HG02610 (cell line): ENCODE measurements at regions not wholly inside any gene's neighbourhood (a gene's known extent, or its start where the extent isn't known, plus 50 kb on each side); places are given as distances from the start of the nearest gene placed in this dataset.
"Not testable (repeated sequence)": the region's sequence is repeated elsewhere in the genome, so short reads cannot be mapped to it uniquely, and the experiment has no call there.

ENCODE experiments used
- ATAC-seq: cut with Tn5 transposase; IDR thresholded peaks from one replicate; pipeline ENCODE4 v1.9.1; 2021; ENCODE audit warnings: mild to moderate bottlenecking, moderate library complexity; ENCODE audit not compliant: unreplicated experiment

DNA sequence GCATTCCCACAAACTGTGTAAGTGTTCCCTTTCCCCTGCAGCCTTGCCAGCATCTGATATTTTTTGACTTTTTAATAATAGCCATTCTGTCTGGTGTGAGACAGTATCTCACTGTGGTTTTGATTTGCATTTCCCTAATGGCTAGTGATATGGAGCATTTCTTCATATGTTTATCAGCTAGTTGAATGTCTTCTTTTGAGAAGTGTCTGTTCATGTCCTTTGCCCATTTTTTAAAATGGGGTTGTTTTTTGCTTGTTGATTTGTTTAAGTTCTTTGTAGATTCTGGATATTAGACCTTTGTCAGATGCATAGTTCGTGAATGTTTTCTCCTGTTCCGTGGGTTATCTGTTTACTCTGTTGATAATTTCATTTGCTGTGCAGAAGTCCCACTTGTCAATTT is 492.8 kb downstream of the JRKL start:
- not testable (repeated sequence) for ATAC-seq

DNA sequence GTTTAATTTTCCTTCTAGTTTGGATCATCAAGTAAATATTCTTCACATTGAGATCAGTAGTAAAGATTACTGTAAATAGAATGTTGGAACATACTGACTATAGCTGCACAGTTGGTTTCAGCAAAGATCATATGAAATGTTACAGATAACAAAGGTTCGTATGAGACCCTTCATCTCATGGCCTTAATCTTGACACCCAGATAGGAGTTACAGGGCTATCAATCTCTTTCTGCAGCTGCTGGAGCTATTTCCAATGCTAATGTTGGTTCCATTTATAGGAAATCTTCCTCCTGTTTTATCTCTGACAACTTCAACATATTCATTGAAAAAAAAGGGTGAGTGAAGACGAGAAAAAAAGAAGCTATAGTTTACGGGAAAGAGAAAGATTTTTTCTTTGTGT is 495.6 kb downstream of the JRKL start:
- no peak for ATAC-seq

DNA sequence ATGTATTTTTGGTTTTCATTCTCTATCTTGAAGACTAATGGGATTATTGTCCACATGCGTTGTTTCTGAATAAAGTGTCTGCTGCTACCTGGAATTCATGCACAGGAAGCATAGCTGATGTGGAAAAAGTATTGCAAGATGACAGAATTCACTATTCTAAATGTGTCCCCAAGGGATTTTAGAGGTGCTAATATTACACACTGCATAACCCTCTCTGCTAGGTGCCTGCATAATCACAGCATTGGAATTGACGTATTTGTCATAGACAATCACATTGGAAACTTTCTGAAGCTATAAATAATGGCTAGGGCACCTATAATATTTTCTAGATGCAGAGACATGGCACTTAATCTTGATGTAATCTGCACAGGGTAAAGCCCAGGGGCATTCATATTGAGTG is 496.1 kb downstream of the JRKL start:
- no peak for ATAC-seq

DNA sequence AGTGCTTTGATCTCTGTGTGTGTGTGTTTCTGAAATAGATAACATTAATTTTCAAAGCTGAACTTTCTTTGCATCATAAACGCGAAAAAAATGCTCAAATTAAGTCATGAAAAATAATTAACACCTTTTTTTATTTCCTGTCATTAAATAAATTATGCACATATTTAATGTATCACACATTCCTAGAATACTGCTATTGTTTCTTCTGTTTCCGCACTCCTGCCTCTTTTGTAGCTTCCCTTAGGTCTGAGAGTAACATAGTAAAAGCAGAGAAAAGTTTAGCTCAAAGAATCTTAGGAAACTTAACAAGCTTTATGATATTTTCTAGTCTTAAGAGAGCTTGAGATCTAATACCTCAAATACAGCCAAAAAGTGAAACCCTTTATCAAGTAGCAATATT is 504.2 kb downstream of the JRKL start:
- ATAC-seq = no peak

DNA sequence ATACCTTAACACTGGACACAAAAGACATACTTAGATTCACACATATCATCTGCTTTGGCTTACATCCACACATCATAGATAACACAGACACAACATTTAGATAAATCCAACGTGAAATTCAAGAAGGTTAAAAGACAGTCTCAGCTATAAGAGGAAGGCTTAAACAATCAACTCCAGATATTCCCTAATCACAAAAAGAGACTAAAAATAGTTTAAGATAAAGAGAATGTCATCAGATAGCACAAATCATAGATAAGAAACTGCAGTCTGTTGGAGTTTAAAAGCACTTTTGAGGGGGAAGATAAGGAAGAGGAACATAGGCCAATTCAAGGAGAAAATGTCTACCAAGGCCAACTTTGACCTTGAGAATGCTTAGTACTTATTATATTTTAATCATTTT is 504.8 kb downstream of the JRKL start:
- no peak for ATAC-seq

DNA sequence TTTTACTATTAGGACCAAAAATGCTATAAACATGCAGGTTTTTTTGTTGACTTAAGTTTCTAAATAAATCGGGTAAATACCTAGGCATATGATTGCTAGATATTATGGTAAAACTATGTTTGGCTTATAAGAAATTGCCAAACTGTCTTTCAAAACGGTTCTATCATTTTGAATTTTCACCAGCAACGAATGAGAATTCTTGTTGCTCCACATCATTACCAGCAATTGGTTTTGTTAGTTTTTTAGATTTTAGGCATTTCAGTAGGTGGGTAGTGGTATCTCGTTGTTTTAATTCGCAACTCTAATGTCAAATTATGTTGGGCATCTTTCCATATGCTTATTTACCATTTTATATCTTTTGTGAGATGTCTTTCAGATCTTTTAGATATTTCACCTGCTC is 510.2 kb downstream of the JRKL start:
- ATAC-seq = no peak

DNA sequence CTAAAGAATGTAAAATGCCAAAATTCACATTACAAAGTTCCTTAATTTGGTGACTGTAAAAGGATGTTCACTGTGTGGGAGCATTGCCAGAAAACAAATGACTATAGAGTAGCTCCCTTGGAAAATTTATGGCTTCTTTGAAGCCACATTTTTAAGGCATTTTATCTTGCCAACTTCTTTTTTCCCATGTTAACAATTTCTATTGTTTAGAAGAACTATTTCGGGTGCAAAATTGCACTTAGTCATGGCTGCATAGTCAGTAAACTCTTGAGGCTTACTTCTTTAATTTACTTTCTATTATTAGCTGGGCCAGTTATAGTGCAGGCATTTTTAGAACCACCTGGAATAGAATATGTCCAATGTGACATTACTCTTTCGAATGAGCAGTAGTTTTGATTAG is 515.3 kb downstream of the JRKL start:
- no peak for ATAC-seq

DNA sequence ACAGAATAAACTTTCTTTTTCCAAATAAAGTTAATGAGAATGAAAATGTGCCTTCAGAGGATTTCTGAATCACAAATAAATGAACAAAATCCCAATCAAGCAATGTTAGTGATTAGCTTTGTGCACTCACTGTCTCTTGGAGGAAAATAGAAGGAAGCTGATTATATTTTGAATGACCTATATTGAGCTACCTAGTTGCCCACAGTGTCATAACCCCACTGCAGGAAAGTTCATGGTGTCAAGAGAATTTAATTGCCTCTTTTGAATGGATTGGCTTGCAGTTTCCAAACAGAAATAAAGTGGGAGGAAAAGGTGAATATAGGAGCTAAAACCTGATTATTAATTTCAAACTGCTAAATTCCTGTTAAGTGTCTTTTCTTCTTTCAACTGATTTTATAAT is 515.9 kb downstream of the JRKL start:
- ATAC-seq = no peak

DNA sequence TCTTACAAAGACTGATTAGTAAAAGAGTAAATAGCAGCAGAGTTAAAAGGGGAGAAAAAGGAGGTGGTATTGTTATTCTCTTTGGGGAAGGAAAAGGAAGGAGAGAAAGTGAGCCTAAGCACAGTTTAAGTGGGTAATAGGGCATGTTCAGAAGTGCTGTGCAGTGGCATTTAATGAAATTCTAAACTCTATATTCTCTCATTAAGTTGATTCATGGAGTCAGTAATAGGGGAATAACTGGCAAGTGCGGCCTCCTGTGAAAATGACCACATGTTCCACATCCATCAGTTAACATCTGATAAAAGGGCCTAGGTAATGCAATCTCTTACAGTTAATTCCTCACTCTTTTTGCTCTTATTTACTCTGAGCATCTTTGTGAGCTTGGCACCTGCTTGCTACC is 516.7 kb downstream of the JRKL start:
- no peak for ATAC-seq

DNA sequence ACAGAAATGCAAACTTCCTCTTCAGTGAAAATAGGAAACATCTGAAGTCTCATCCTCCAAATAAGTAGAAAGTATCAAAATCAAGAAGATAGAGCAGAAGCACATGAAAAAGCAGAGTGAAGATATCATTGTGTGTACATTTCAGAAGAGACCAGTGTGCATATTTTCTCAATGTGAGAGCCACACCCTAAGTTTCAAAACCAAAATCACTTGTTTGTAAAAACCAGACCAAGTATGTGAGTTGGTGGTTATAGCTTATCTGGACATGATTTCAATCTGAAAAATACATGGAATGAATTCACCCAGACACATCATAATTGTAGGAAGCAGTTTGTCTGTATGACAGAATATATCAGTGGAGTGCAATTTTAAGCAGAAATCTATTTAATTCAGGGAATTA is 536.0 kb downstream of the JRKL start:
- ATAC-seq = no peak

DNA sequence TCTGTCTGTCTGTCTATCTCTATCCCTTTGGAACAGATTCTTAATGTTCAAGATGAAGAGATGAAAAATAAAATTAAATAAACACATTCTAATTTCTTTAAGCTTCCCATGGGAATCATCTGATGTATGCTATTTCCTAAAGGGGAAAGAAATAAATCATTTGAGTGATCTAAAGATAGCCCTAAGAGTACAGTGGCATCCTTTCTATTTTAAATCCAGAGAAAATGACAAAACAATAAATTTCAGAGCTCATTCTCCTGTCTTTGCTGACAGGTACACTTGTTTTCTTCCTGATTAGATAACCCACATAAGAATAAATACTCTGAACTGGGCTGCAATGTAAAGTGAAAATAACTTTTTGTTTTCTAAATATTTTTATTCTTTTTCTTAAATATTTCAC is 550.4 kb downstream of the JRKL start:
- ATAC-seq = no peak

DNA sequence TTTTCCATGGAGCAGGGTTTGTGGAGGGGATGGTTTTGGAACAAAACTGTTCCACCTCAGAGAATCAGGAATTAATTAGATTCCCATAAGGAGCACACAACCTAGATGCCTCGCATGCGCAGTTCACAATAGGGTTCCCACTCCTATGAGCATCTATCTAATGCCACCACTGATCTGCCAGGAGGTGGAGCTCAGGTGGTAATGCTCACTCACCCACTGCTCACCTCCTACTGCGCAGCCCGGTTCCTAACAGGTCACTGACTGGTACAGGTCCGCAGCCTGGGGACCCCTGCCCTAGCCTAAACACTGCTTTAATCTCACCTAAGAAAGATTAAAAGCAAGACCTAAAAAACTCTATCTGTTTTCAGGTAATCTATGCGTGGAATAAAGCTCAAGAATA is 553.0 kb downstream of the JRKL start:
- no peak for ATAC-seq

DNA sequence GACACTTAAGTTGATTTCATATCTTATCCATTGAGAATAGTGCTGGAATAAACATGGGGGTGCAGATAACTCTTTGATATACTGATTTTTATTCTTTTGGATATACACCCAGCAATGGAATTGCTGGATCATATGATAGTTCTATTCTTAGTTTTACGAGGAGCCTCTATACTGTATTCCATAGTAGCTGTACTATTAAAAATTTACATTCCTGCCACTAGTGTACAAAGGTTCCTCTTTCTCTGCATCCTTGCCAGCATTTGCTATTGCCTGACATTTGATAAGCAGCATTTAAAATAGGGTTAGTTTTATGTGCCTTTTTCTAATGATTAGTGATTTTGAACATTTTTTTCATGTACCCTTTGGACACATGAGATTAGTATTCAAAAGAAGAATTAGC is 554.2 kb downstream of the JRKL start:
- ATAC-seq = no peak

DNA sequence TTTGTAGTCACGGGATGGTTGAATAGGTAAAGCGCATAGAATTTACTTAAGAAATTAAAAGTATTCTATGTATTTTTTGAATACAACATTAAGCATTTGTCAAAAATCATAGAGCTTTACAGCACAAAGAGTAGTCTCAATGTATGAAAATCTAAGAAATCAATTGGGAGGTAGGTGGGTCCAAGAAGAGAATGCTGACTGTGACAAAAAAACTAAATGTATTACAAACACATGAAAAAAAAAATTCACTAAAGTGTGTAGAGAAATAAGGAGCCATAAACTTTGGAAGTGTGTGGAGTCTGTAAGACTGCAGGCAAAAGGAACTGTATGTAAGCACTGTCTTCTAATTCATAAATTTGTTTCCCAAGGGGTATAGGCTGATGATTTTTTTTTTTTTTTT is 558.3 kb downstream of the JRKL start:
- ATAC-seq = no peak

DNA sequence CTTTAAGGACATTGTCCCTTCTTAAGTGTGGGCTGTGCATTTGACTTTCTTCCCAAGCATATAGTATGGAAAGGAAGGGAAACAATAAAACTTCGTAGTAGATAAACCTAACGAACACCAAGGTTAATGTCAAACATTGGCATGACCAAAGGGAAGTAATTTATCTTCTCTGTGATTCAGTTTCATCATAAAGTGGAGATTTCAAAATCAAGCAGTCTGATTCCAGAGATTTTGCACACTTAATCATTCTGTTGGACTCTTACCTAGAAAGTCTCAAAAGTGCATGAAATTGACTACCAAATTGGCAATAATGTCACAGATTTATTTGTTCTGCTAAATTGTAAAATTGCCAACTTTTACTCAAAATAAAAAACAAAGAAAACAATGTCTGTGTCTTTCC is 559.7 kb downstream of the JRKL start:
- no peak for ATAC-seq

DNA sequence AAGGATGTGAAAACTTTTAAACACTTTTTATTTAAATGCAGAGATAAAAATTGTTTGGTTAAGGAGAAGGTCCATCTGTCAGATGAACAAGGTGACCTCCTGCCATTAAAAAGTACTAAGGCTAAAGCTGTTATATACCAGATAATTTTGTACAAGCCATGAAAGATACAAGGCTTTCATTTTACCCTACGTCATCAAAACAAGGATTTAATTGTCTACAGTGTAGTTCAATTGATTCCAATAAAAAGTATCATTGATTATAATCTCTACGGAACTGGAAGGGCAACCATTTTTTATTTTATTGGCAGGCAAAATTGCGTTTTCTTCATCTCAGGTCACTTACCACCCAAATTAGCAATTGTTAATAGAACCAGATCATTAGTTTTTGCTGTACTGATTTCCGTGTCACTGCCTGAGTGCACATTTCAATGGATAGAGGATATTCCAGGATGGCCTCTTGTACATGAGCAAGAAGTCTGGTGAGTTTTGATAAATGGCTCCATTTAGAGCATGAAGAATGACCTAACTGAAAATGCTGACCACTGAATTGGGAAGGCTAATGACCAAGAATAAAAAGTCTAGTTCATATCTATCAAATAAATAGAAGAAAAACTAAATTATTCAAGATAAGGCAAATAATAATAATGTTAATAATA is 564.9 kb downstream of the JRKL start:
- ATAC-seq = no peak

DNA sequence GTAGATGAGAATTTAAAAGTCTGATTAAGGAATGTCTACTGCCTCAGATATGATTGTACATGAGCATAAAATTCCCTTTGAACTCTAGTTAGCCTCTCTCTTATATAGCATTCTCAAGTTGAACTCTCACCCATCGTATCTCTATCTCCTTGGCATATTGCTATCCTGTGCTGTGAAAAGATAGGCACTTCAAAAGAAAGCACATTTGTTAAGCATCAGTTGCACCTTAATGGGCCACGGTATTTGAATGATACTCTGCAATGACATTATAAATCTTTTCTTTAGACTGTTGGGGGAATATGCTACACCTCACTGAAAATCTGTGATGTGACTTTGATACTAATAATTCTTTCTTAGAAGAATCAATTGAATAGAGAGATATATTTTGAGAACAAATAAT is 570.7 kb downstream of the JRKL start:
- no peak for ATAC-seq

DNA sequence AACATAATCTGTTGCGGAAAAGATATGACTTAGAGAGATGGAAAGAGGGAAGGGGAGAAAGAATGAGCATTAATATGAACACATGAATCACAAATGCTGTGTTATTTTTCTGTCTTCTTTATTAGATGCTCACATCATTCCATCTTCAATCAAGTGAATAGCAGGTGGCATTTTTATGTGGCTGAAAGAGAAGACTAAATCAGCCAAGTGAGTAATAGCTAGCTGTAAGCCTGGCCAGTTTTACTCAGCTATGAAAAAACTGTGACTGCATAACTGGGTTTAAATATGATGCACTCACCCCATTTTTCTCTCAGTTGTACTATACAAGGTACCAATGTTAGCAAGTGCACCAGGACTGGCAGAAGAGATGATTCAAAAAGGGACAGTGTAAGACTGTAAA is 571.1 kb downstream of the JRKL start:
- no peak for ATAC-seq

DNA sequence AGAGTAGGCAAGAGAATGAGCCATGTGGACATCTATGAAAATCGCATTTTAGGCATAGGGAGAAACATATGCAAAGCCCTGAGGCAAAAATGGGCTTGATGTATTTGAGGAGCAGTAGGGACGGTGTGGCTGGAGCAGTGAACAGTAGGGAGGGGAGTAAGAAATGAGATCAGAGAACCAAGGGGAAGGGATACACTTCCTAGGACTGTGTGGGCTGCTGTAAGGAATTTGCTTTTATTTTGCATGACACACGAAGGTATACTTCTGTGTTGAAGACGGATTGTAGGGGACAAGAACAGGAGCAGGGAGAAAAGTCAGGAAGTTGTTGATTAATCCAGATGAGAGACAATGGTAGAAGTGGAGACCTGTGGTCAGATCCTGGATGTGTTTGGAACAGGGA is 572.1 kb downstream of the JRKL start:
- no peak for ATAC-seq

DNA sequence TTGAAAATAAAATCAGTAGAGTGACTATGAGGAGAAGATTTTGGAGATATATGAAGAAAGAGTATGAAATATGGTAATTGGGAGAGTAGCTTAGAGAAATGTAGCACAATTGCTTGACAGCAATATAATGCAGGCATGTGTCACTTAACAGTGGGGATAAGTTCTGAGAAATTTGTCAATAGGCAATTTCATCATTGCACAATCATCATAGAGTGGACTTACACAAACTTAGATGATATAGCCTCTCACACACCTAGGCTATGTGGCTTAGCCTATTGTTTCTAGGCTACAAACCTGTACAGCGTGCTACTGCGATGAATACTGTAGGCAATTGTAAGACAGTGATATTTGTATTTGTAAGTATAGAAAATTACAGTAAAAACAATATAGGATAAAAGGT is 573.6 kb downstream of the JRKL start:
- ATAC-seq = no peak

DNA sequence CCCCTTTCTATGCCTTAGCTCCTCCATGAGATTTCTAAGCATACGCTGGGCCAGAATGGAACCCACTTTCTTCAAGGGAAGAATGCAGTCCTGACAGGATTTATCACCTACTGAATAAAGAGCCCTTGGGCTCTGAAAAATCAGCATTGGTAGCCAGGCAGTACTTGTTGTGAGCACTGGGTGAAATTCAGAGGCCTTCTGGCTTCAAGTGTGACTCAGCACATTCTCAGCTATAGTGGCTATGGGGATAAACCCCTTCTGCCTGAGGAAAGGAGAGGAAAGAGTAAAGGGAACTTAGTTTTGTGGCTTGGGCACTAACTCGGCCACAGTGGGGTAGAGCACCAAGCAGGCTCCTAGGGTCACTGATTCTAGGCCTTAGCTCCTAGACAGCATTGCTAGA is 574.8 kb downstream of the JRKL start:
- no peak for ATAC-seq

DNA sequence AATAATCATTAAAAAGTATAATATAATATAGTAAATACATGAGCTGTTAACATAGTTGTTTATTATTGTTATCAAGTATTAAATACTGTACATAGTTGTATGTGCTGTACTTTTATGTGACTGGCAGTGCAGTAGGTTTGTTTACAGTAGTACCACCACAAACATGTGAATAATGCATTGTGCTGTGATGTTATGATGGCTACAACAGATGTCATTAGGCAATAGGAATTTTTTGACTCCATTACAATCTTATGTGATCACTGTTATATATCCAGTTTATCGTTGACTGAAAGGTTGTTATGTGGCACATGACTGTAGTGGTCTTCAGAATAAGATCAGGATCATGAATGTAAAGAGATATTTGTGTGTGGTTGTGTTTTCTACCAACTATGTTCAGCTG is 577.8 kb downstream of the JRKL start:
- ATAC-seq = no peak

DNA sequence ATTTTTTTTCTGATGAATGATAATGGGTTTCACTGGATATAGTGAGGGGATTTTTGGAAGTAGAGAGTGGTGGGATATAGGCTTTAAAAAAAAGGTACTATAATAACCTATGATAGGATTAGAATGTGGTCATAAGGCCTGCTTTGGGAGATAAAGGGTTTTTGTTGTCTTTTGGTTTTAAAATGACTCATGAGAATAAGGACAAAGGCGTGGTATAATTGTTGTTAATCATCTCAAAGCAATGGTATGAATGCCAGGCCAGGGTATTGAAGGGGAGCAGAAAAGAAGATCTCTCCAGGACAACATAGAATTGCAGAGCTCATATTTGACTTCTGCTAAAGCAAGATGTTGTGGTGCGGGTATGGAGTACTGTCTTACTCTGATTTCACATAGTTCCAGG is 579.4 kb downstream of the JRKL start:
- ATAC-seq = no peak

DNA sequence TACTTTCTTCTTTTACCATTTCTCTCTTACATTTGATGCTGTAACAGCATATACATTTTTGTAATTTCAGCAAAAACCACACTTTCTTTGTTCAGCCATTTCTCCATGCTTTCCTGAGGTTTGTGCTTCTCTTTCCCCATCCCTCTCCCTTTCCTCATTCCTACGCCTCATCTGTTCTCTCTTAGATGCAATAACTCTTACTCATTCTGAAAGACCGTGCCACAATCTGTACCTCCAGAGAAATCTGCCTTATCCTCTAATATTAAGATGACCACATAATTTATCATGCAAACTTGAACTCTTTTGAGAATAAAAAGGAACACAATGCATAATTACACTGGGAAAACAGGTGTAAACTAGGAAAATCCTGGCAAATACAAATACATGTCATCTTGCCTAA is 588.9 kb downstream of the JRKL start:
- no peak for ATAC-seq
